Non-pigmented ciliary epithelial cell (primary cell): ENCODE measurements at regions not wholly inside any gene's neighbourhood (a gene's known extent, or its start where the extent isn't known, plus 50 kb on each side); places are given as distances from the start of the nearest gene placed in this dataset.
A peak's percentile ranks its signal among the peaks of the same experiment; 100 is the strongest.

Source experiments
- DNase-seq: peaks from one replicate; pipeline ENCODE4 v3.0.0-alpha.2; 2010; ENCODE audit warnings: low read depth

GRCh38 chr12:58487678-58488161 lies 432.6 kb downstream of the LRIG3 start:
- peak; percentile 89 for DNase-seq

GRCh38 chr12:58489394-58489793 lies 430.9 kb downstream of the LRIG3 start:
- no peak for DNase-seq

GRCh38 chr12:58491306-58491705 lies 429.0 kb downstream of the LRIG3 start:
- DNase-seq, result peak; percentile 72

- DNase-seq, result no peak
Observed at GRCh38 chr12:58496411-58497190, 423.7 kb downstream of the LRIG3 start.

GRCh38 chr12:58500399-58500798 lies 419.9 kb downstream of the LRIG3 start:
- DNase-seq, result no peak

- DNase-seq, result no peak
Observed at GRCh38 chr12:58502226-58502625, 418.1 kb downstream of the LRIG3 start.

- no peak for DNase-seq
Observed at GRCh38 chr12:58502841-58503240, 417.5 kb downstream of the LRIG3 start.

GRCh38 chr12:58503731-58504130 lies 416.6 kb downstream of the LRIG3 start:
- no peak for DNase-seq

DNA sequence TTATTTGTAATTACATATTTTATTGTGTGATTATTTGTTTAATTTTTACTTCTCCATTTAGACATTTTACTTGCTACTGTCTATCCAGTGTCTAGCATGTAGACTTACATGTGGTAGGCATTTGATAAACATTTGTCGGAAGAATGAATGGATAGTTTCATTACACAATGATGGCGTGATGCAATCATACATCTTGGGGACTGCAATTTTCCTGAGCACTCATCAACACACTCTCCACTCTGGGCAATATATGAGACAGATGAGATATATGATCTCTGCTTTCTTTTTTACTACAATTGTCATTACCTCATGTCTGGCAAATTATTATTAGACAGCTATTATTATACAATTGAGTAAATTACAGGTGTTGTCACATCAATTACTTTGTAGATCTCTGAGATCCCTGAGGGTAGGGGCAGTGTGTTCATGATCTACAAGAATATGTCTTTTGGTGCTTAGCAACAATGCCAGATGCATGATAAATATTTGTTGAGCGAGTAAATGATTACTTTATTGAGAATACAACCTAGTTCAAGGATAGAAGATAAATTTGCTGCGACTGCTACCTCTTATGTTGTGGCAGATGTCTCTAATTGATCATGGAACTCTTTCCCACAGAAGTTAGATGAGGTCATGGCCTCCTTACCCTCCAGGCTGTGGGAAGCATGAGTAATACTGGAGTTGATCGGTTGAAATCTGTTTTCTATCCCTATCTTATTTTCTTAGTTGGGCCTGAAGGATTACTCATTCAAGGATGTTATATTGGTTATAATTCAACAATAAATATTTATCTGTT lies 416.0 kb downstream of the LRIG3 start:
- no peak for DNase-seq

DNA sequence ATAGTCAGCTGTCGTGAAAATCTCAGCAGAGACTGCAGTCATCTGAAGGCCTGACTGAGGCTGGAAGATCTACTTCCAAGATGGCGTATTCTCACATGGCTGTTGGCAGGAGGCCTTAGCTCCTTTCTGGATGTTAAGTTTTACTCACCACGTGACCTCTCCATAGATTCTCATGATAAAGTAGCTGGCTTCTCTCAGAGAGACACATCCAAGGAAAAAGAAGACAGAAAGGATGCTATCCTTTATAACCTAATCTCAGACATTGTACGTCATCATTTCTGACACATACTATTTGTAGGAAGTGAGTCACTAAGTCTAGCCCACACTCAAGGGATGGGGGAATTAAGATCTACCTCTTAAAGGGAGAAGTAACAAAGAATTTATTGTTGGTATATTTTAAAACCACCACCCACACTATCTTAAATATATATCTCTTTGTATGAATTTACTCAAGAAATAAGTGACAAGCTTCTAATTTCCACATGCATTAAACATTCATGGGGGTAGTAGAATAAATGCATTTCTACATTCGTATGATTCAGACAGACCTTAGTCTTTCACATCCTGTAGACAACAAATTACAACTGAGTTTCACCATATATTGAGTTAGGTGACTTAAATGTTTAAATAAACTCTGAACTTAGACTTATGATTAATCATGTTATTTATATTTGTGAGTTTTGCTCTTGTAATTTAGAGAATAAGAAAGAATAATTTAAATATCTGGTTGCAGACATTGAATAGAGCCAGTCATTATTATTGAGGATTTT lies 411.0 kb downstream of the LRIG3 start:
- peak; percentile 75 for DNase-seq

GRCh38 chr12:58513301-58513834 lies 406.9 kb downstream of the LRIG3 start:
- DNase-seq, result no peak

- DNase-seq, result no peak
Observed at GRCh38 chr12:58513852-58514251, 406.5 kb downstream of the LRIG3 start.

GRCh38 chr12:58519839-58520238 lies 400.5 kb downstream of the LRIG3 start:
- DNase-seq, result no peak

DNA sequence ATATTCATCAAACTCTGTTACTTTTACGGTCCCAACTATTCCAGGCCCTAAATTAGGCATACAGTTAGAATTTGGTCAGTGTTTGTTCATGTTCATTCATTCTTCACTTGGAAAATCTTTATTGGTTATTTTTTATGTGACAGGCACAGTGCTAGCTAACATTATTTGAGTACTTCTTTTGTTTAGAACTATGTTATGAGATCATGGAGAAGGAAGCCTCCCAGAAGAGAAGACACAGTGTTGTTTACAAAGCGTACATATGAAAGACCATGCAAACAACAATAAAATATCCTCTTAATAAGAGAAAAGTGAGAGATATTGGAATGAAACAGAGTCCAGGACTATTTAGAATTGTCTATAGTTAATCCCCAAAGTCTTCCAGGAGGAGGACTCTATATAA lies 399.2 kb downstream of the LRIG3 start:
- no peak for DNase-seq

DNA sequence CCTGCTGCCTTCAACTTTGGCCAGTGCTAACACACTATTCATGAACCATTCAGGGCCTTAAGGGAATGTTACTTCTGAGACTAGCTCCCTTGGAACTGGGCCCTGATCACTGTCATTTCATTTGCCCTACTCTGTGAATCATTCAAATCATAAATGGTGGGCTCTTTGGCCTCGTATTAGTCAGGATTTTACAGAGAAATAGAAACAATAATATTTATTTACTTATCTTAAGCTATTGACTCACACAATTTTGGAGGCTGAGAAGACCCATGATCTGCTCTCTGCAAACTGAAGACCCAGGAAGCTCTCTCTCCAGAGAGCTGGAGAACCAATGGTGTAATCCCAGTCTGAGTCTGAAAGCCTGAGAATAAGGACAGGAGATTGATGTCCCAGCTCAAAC lies 398.5 kb downstream of the LRIG3 start:
- DNase-seq, result no peak

- DNase-seq, result no peak
Observed at GRCh38 chr12:58523360-58523759, 396.9 kb downstream of the LRIG3 start.

GRCh38 chr12:58528271-58528670 lies 392.0 kb downstream of the LRIG3 start:
- DNase-seq, result no peak

DNA sequence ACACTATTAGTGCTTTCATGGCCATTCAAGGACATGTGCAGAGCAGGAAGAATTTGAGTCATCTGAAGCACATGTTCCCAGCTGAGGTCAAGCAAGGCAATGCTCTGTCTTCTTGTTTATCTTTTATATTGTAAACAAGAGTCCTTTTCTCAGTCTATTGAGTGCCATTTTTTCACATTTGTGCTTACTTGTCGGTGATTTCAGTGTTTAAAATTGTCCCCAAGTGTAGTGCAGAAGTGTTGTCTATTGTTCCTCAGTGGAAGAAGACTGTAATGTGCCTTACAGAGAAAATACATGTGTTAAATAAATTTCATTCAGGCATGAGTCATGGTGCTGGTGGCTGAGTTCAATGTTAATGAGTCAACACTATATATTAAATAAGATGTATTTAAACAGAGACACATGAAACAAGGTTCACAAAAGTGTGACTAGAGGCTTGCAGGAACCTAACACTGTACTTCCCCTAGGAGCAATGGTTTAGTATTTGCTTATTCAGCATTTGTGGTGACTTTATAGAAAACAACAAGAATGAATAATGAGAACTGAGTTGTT lies 391.1 kb downstream of the LRIG3 start:
- peak; percentile 52 for DNase-seq

GRCh38 chr12:58529897-58530741 lies 390.2 kb downstream of the LRIG3 start:
- peak; percentile 96 for DNase-seq

GRCh38 chr12:58530742-58531062 lies 389.6 kb downstream of the LRIG3 start:
- peak; percentile 80 for DNase-seq
